GM23338 (cell line): ENCODE measurements at regions not wholly inside any gene's neighbourhood (a gene's known extent, or its start where the extent isn't known, plus 50 kb on each side); places are given as distances from the start of the nearest gene placed in this dataset.

Experiments used
- ATAC-seq: fragments of 200-7000 bp; cut with Tn5 transposase; 3 replicates; pipeline ENCODE4 v1.9.1; 2020
- DNase-seq: peaks from one replicate; pipeline ENCODE4 v3.0.0-alpha.2; 2015; ENCODE audit warnings: low spot score
- H2AFZ ChIP-seq: fragments of 200-600 bp; sonication (generic); 2 replicates; pipeline ENCODE4 v1.8.0; 2016; ENCODE audit warnings: antibody characterized with exemption, mild to moderate bottlenecking, moderate library complexity
- H3F3A ChIP-seq: fragments of 200-600 bp; sonication (generic); replicated peaks from 2 replicates; pipeline ENCODE4 v1.8.0; 2017; ENCODE audit warnings: antibody characterized with exemption, mixed run types, low read depth
- H3K27ac ChIP-seq: fragments of 200-600 bp; sonication (generic); 2 replicates; pipeline ENCODE4 v1.6.1; 2016; ENCODE audit warnings: low read depth
- H3K27me3 ChIP-seq: fragments of 200-600 bp; sonication (generic); 2 replicates; pipeline ENCODE4 v1.8.0; 2016; ENCODE audit warnings: mild to moderate bottlenecking, mixed run types, moderate library complexity; ENCODE audit not compliant: insufficient read depth
- H3K36me3 ChIP-seq: fragments of 200-600 bp; sonication (generic); 2 replicates; pipeline ENCODE4 v1.8.0; 2016; ENCODE audit warnings: mild to moderate bottlenecking; ENCODE audit not compliant: insufficient read depth
- H3K4me1 ChIP-seq: fragments of 200-600 bp; sonication (generic); 2 replicates; pipeline ENCODE4 v1.8.0; 2016; ENCODE audit warnings: mild to moderate bottlenecking, moderate library complexity; ENCODE audit not compliant: insufficient read depth
- H3K4me2 ChIP-seq: fragments of 200-600 bp; sonication (generic); 2 replicates; pipeline ENCODE4 v1.7.1; 2017; ENCODE audit warnings: mixed run types
- H3K4me3 ChIP-seq: fragments of 200-600 bp; sonication (generic); 2 replicates; pipeline ENCODE4 v1.6.1; 2016; ENCODE audit warnings: mixed run types
- H3K79me2 ChIP-seq: fragments of 200-600 bp; sonication (generic); replicated peaks from 2 replicates; pipeline ENCODE4 v1.8.0; 2017; ENCODE audit warnings: mild to moderate bottlenecking; ENCODE audit not compliant: insufficient read depth
- H3K9me2 ChIP-seq: fragments of 200-600 bp; sonication (generic); 2 replicates; pipeline ENCODE4 v1.8.0; 2017; ENCODE audit not compliant: insufficient read depth
- H4K20me1 ChIP-seq: fragments of 200-600 bp; sonication (generic); replicated peaks from 2 replicates; pipeline ENCODE4 v1.8.0; 2017; ENCODE audit warnings: mild to moderate bottlenecking; ENCODE audit not compliant: insufficient read depth
- H3K27ac Mint-ChIP-seq: 2 replicates; pipeline ENCODE4 v1.8.0; 2020; ENCODE audit warnings: inconsistent platforms, mild to moderate bottlenecking, moderate library complexity, mixed read lengths
- H3K27me3 Mint-ChIP-seq: 3 replicates; pipeline ENCODE4 v1.8.0; 2022; ENCODE audit warnings: low read depth, mild to moderate bottlenecking, moderate library complexity, mixed read lengths, inconsistent platforms; ENCODE audit not compliant: insufficient read depth, poor library complexity
- H3K36me3 Mint-ChIP-seq: 3 replicates; pipeline ENCODE4 v1.8.0; 2021; ENCODE audit warnings: low read depth, mild to moderate bottlenecking, inconsistent platforms, moderate library complexity, mixed read lengths
- H3K4me1 Mint-ChIP-seq: 3 replicates; pipeline ENCODE4 v1.8.0; 2020; ENCODE audit warnings: mild to moderate bottlenecking, inconsistent platforms, mixed read lengths
- H3K4me3 Mint-ChIP-seq: 3 replicates; pipeline ENCODE4 v1.8.0; 2021; ENCODE audit warnings: moderate library complexity, mild to moderate bottlenecking, inconsistent platforms, mixed read lengths
- H3K9me3 Mint-ChIP-seq: 3 replicates; pipeline ENCODE4 v1.8.0; 2020; ENCODE audit warnings: moderate library complexity, mild to moderate bottlenecking, inconsistent platforms, mixed read lengths
- CREB1 ChIP-seq: fragments of 250-450 bp; sonication (Bioruptor Pico); IDR thresholded peaks from 2 replicates; pipeline ENCODE4 v1.5.0; 2020; ENCODE audit warnings: low read depth, mild to moderate bottlenecking, moderate library complexity
- EZH2 ChIP-seq: fragments of 200-600 bp; sonication (generic); IDR thresholded peaks from one replicate; pipeline ENCODE4 v1.8.0; 2017; ENCODE audit warnings: antibody characterized with exemption, mild to moderate bottlenecking, low read depth; ENCODE audit not compliant: unreplicated experiment
- EZH2phosphoT487 ChIP-seq: fragments of 200-600 bp; sonication (generic); IDR thresholded peaks from one replicate; pipeline ENCODE4 v1.8.1; 2018; ENCODE audit warnings: antibody characterized with exemption; ENCODE audit not compliant: unreplicated experiment
- JUNB ChIP-seq: IDR thresholded peaks from one replicate; pipeline ENCODE4 v1.6.1; 2016; ENCODE audit warnings: antibody characterized with exemption; ENCODE audit not compliant: unreplicated experiment
- POLR2AphosphoS5 ChIP-seq: IDR thresholded peaks from 2 replicates; pipeline ENCODE4 v1.6.1; 2016; ENCODE audit warnings: antibody characterized with exemption, low read depth
- STAT1 ChIP-seq: IDR thresholded peaks from one replicate; pipeline ENCODE4 v1.6.1; 2016; ENCODE audit warnings: antibody characterized with exemption; ENCODE audit not compliant: unreplicated experiment
- ZNF114 ChIP-seq: fragments of 250-450 bp; sonication (Bioruptor Pico); IDR thresholded peaks from 2 replicates; pipeline ENCODE4 v1.5.0; 2020; ENCODE audit warnings: mild to moderate bottlenecking, moderate library complexity
- ZNF331 ChIP-seq: fragments of 250-450 bp; sonication (Bioruptor Pico); IDR thresholded peaks from 2 replicates; pipeline ENCODE4 v1.5.0; 2020; ENCODE audit warnings: low read depth, mild to moderate bottlenecking, moderate library complexity
- TF ChIP-seq, protein P1 (sequence below): IDR thresholded peaks from one replicate; pipeline ENCODE4 v1.6.1; 2018; ENCODE audit warnings: antibody characterized with exemption; ENCODE audit not compliant: unreplicated experiment
- TF ChIP-seq, protein P2 (sequence below): IDR thresholded peaks from 2 replicates; pipeline ENCODE4 v1.6.1; 2016; ENCODE audit warnings: antibody characterized with exemption
- TF ChIP-seq, protein P3 (sequence below), 2 experiments: fragments of 200-600 bp in 1 of 2; sonication (generic) in 1 of 2; conservative IDR thresholded peaks; 2 replicates each; pipeline versions ENCODE4 v1.5.1 to v1.6.1; 2016 to 2017; ENCODE audit warnings: antibody characterized with exemption in 2 of 2, low read depth in 2 of 2, mild to moderate bottlenecking in 2 of 2, moderate library complexity in 1 of 2

DNA sequence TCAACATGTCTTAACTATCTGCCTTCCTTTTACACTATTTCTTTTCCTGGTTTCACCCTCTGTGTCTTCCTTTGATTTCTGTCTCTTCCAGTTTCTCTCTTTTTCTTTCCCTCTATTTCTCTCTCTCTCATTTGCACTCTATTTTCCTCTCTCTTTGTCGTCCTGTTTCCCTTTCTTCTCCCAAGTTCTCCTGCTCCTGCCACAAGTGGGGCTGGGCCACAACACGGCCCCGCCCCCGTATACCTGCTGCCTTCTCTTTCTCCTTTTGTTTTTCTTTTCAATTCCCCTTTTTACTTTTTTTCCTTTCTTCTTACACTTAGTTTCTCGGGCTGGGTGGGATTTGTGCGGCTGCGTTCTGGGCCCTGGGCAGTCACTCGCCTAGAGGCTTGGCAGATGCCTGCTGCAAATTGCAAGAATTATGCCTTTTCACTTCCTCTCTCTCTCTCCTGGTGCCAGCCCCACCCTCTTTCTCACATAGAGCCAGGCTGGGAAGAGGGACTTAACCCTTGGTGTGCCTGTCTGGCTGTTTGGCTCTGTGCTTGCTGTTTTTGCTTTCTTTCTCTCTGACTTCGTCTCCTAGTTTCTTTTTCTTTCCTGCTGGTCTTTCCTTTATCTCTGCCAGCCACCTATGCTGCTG, 2139.4 kb downstream of the TP53TG3F start (continued):
- TF ChIP-seq, protein P1, sequence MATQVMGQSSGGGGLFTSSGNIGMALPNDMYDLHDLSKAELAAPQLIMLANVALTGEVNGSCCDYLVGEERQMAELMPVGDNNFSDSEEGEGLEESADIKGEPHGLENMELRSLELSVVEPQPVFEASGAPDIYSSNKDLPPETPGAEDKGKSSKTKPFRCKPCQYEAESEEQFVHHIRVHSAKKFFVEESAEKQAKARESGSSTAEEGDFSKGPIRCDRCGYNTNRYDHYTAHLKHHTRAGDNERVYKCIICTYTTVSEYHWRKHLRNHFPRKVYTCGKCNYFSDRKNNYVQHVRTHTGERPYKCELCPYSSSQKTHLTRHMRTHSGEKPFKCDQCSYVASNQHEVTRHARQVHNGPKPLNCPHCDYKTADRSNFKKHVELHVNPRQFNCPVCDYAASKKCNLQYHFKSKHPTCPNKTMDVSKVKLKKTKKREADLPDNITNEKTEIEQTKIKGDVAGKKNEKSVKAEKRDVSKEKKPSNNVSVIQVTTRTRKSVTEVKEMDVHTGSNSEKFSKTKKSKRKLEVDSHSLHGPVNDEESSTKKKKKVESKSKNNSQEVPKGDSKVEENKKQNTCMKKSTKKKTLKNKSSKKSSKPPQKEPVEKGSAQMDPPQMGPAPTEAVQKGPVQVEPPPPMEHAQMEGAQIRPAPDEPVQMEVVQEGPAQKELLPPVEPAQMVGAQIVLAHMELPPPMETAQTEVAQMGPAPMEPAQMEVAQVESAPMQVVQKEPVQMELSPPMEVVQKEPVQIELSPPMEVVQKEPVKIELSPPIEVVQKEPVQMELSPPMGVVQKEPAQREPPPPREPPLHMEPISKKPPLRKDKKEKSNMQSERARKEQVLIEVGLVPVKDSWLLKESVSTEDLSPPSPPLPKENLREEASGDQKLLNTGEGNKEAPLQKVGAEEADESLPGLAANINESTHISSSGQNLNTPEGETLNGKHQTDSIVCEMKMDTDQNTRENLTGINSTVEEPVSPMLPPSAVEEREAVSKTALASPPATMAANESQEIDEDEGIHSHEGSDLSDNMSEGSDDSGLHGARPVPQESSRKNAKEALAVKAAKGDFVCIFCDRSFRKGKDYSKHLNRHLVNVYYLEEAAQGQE = no peak
- TF ChIP-seq ZNF331 (no peak), ZNF114 (no peak), JUNB (no peak)

DNA sequence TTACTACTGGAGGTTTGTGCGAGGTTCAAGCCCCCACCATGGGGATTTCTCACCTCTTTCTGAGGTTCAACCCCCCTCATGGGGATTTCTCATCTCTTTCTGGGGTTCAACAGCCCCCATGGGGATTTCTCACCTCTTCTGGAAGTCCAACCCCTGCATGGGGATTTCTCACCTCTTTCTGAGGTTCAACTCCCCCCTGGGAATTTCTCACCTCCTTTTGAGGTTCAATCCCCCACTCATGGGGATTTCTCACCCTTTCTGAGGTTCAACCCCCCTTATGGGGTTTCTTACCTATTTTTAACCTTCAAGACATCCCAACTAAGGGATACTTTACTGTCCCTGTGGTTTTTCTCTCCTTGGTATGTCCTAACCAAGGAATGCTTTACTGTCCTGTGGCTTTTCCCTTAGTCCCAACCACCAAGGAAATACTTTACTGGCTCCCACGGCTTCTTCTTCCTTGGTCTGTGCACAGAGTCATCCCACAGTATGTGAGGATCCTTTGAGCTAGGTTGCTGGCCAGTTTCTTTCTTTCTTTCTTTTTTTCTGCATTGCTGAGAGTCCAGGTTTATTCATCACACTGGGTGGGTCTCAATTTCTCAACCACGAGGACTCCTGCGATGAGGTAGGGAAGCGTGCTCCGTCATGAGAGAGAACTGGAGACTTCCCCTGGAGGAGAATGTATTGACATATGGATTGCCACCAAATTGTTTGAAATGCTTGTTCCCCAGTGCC, 2140.2 kb downstream of the TP53TG3F start:
- DNase-seq (no peak), ATAC-seq (no peak)
- Mint-ChIP-seq H3K4me3 (no peak overlapping the region), H3K27me3 (no peaks in the 10 kb centered on the region), H3K27ac (no peak overlapping the region), H3K4me1 (no peaks in the 10 kb centered on the region), H3K9me3 (peaks cover 92% of the 10 kb centered on the region), H3K36me3 (peaks cover 25% of the 10 kb centered on the region)
- no peaks in the 10 kb centered on the region; the same call in 1 of the 2 replicates for H3K36me3 ChIP-seq
- no peaks in the 10 kb centered on the region for H3K9me2 ChIP-seq
- H2AFZ ChIP-seq = no peak overlapping the region
- H3K4me2 ChIP-seq = no peak overlapping the region
- no peaks in the 10 kb centered on the region for H3K27me3 ChIP-seq
- H3K27ac ChIP-seq = no peak overlapping the region
- no peaks in the 10 kb centered on the region for H3F3A ChIP-seq
- H3K79me2 ChIP-seq = no peaks in the 10 kb centered on the region
- no peaks in the 10 kb centered on the region for H3K4me1 ChIP-seq
- no peaks in the 10 kb centered on the region for H4K20me1 ChIP-seq
- H3K4me3 ChIP-seq = no peak overlapping the region
- TF ChIP-seq ZNF114 = no peak
- TF ChIP-seq POLR2AphosphoS5 = no peak
- no peak for TF ChIP-seq JUNB
- no peak for TF ChIP-seq EZH2
- no peak for TF ChIP-seq STAT1
- TF ChIP-seq, protein P1 = no peak
- TF ChIP-seq, protein P2, sequence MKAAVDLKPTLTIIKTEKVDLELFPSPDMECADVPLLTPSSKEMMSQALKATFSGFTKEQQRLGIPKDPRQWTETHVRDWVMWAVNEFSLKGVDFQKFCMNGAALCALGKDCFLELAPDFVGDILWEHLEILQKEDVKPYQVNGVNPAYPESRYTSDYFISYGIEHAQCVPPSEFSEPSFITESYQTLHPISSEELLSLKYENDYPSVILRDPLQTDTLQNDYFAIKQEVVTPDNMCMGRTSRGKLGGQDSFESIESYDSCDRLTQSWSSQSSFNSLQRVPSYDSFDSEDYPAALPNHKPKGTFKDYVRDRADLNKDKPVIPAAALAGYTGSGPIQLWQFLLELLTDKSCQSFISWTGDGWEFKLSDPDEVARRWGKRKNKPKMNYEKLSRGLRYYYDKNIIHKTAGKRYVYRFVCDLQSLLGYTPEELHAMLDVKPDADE = no peak
- TF ChIP-seq EZH2phosphoT487 = no peak
- TF ChIP-seq, protein P3, sequence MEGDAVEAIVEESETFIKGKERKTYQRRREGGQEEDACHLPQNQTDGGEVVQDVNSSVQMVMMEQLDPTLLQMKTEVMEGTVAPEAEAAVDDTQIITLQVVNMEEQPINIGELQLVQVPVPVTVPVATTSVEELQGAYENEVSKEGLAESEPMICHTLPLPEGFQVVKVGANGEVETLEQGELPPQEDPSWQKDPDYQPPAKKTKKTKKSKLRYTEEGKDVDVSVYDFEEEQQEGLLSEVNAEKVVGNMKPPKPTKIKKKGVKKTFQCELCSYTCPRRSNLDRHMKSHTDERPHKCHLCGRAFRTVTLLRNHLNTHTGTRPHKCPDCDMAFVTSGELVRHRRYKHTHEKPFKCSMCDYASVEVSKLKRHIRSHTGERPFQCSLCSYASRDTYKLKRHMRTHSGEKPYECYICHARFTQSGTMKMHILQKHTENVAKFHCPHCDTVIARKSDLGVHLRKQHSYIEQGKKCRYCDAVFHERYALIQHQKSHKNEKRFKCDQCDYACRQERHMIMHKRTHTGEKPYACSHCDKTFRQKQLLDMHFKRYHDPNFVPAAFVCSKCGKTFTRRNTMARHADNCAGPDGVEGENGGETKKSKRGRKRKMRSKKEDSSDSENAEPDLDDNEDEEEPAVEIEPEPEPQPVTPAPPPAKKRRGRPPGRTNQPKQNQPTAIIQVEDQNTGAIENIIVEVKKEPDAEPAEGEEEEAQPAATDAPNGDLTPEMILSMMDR (conservative IDR thresholded peaks at IDR 0.05; ENCODE audit: low read depth in 2 of 2) = no peak
- TF ChIP-seq CREB1 = no peak
